CD4-positive, alpha-beta T cell (primary cell): ENCODE measurements at regions not wholly inside any gene's neighbourhood (a gene's known extent, or its start where the extent isn't known, plus 50 kb on each side); places are given as distances from the start of the nearest gene placed in this dataset.
A peak's percentile ranks its signal among the peaks of the same experiment; 100 is the strongest.
"Not testable (repeated sequence)": the region's sequence is repeated elsewhere in the genome, so short reads cannot be mapped to it uniquely, and the experiment has no call there.

Source experiments
- ATAC-seq: fragments of 200-7000 bp; cut with Tn5 transposase; one replicate; pipeline ENCODE4 v1.10.0; 2022; ENCODE audit warnings: mild to moderate bottlenecking; ENCODE audit not compliant: poor library complexity
- CTCF ChIA-PET: fragments of 350-600 bp; sonication (Branson Sonifier 250); formaldehyde crosslinking; loops from one replicate; lab custom pipeline; 2021; ENCODE audit warnings: antibody characterized with exemption, inconsistent platforms; lab: Charles Lee
- POLR2A ChIA-PET: fragments of 350-600 bp; sonication (Branson Sonifier 250); formaldehyde crosslinking; loops from one replicate; lab custom pipeline; 2021; ENCODE audit warnings: antibody characterized with exemption, inconsistent platforms; lab: Charles Lee
- DNase-seq, 14 experiments: peaks; one replicate each; pipeline ENCODE4 v3.0.0-alpha.2; 2013 to 2020; ENCODE audit warnings: mixed read lengths in 2 of 14
- H3K27ac ChIP-seq, 2 donors: one replicate each; pipeline versions ENCODE4 v1.5.1 to v1.7.0; 2013; ENCODE audit warnings: low read length in 2 of 2, low read depth in 1 of 2, mild to moderate bottlenecking in 1 of 2
- H3K27me3 ChIP-seq, 2 experiments: 1 replicate in 1 of 2; 2 replicates in 1 of 2; pipeline versions ENCODE4 v1.6.1 to v1.7.0; 2013; ENCODE audit warnings: low read length in 2 of 2, control low read depth in 1 of 2, mild to moderate bottlenecking in 1 of 2, moderate library complexity in 1 of 2; ENCODE audit not compliant: insufficient read depth in 2 of 2, control insufficient read depth in 1 of 2
- H3K36me3 ChIP-seq: one replicate; pipeline ENCODE4 v1.6.1; 2013; ENCODE audit warnings: low read length, control low read depth; ENCODE audit not compliant: insufficient read depth
- H3K4me1 ChIP-seq: one replicate; pipeline ENCODE4 v1.6.1; 2013; ENCODE audit warnings: low read length, control low read depth; ENCODE audit not compliant: insufficient read depth
- H3K4me3 ChIP-seq: one replicate; pipeline ENCODE4 v1.5.1; 2013; ENCODE audit warnings: mild to moderate bottlenecking, low read length, moderate library complexity
- H3K9me3 ChIP-seq, 2 experiments: 1 replicate in 1 of 2; 2 replicates in 1 of 2; pipeline versions ENCODE4 v1.6.1 to v1.7.0; 2013; ENCODE audit warnings: low read length in 2 of 2, mild to moderate bottlenecking in 2 of 2, control low read depth in 1 of 2, moderate library complexity in 1 of 2; ENCODE audit not compliant: control insufficient read depth in 1 of 2, insufficient read depth in 1 of 2
- H3K27ac Mint-ChIP-seq: one replicate; pipeline ENCODE4 v1.8.0; 2020; ENCODE audit warnings: mixed read lengths
- H3K27me3 Mint-ChIP-seq: one replicate; pipeline ENCODE4 v1.8.0; 2021; ENCODE audit warnings: mixed read lengths
- H3K36me3 Mint-ChIP-seq: one replicate; pipeline ENCODE4 v1.8.0; 2021; ENCODE audit warnings: low read depth, mixed read lengths
- H3K4me1 Mint-ChIP-seq: one replicate; pipeline ENCODE4 v1.8.0; 2021; ENCODE audit warnings: low read depth, mixed read lengths
- H3K4me3 Mint-ChIP-seq: one replicate; pipeline ENCODE4 v1.8.0; 2020; ENCODE audit warnings: mild to moderate bottlenecking, mixed read lengths
- H3K9me3 Mint-ChIP-seq: one replicate; pipeline ENCODE4 v1.8.0; 2020; ENCODE audit warnings: mixed read lengths
- CTCF ChIP-seq: fragments of 200-600 bp; IDR thresholded peaks from one replicate; pipeline ENCODE4 v1.8.0; 2022; ENCODE audit warnings: antibody characterized with exemption, mild to moderate bottlenecking
- intact Hi-C, 2 experiments: fragments of 100-400 bp; cut with DNase I in 1 of 2; cut with micrococcal nuclease in 1 of 2; formaldehyde crosslinking; loops; one replicate each; pipeline versions ENCODE4 v1.15.1 to v1.9.0; 2023 to 2025; cut with DNase I, micrococcal nuclease

DNA sequence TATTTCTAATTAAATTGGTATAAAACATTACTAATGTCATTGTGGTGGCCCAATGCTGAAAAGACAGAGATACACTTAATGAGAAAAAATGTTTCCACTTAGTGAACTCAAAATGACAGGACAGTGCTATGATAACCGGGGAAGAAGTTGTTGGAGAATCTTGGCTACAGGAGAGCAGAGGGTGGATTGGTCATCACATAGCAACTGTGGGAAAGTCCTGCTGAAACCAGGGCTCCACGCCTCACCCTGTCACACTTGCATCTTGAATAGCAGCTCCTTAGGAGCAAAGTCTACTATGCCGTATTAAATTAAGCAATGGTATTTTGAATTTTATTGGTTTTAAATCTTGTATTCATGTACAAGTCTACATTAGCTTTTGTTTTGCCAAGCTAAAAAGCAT, 225.5 kb downstream of the KLF6 start:
- ChIA-PET POLR2A (no interaction called here), CTCF (no interaction called here)
- Mint-ChIP-seq H3K27ac (no peak overlapping the region), H3K36me3 (no peaks in the 10 kb centered on the region), H3K9me3 (no peaks in the 10 kb centered on the region), H3K4me1 (peaks cover 8% of the 10 kb centered on the region), H3K27me3 (peaks cover 3% of the 10 kb centered on the region), H3K4me3 (no peak overlapping the region)
- Histone ChIP-seq H3K4me1 (peaks cover 2% of the 10 kb centered on the region), H3K27me3 (no peaks in the 10 kb centered on the region), H3K9me3 (no peaks in the 10 kb centered on the region), H3K4me3 (no peak overlapping the region), H3K27ac (no peak overlapping the region), H3K36me3 (no peaks in the 10 kb centered on the region)
- intact Hi-C loops = no loop called here
- ATAC-seq (no peak), DNase-seq (no peak)
- no peak for TF ChIP-seq CTCF

DNA sequence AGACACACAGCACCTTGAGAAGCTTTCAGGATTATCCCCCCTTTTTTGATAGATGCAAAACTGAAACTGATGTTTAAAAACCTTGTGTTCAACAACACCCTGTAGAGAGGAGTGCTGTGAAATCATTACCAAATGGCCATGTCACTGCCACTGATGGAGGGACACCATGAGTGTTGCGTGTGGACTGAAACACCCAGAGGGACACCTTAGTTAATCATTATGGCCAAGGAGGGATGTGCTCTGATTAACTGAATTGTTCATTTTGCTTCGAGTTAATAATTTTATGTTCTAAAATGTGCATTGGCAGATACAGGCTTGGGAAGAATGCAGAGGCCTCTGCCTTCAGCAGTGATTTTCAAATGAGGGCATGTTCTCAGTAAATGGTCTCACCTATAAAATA, 226.0 kb downstream of the KLF6 start:
- ATAC-seq (no peak), DNase-seq (no peak)
- no peaks in the 10 kb centered on the region for H3K27me3 ChIP-seq
- Mint-ChIP-seq H3K9me3 (no peaks in the 10 kb centered on the region), H3K4me1 (peaks cover 13% of the 10 kb centered on the region), H3K36me3 (no peaks in the 10 kb centered on the region), H3K27ac (no peak overlapping the region), H3K27me3 (peaks cover 3% of the 10 kb centered on the region), H3K4me3 (no peak overlapping the region)
- peaks cover 7% of the 10 kb centered on the region for H3K4me1 ChIP-seq
- ChIA-PET CTCF (no interaction called here), POLR2A (no interaction called here)
- intact Hi-C loops = no loop called here
- no peaks in the 10 kb centered on the region for H3K9me3 ChIP-seq
- H3K36me3 ChIP-seq = no peaks in the 10 kb centered on the region
- no peak overlapping the region for H3K27ac ChIP-seq
- no peak overlapping the region for H3K4me3 ChIP-seq
- TF ChIP-seq CTCF = no peak

GRCh38 chr10:3556191-3557017, 228.6 kb downstream of the KLF6 start:
- H3K9me3 Mint-ChIP-seq, H3K4me1 ChIP-seq, H3K27me3 Mint-ChIP-seq, H3K27ac Mint-ChIP-seq, H3K9me3 ChIP-seq, intact Hi-C loops, ATAC-seq, H3K27ac ChIP-seq, H3K36me3 ChIP-seq, H3K4me3 ChIP-seq, H3K27me3 ChIP-seq, H3K36me3 Mint-ChIP-seq, CTCF ChIA-PET, POLR2A ChIA-PET: not testable (repeated sequence)
- peak overlapping the region; percentile 48 for H3K4me3 Mint-ChIP-seq
- DNase-seq = peak in 1 of 14 experiments; percentile 37
- H3K4me1 Mint-ChIP-seq = peaks cover 14% of the 10 kb centered on the region

- TF ChIP-seq CTCF = no peak
- ATAC-seq (no peak), DNase-seq (peak in 3 of 14 experiments; percentile 4 to 7 (median 7))
- Mint-ChIP-seq H3K27me3 (peaks cover 3% of the 10 kb centered on the region), H3K27ac (no peak overlapping the region), H3K4me3 (peak overlapping the region; percentile 17), H3K36me3 (no peaks in the 10 kb centered on the region), H3K9me3 (no peaks in the 10 kb centered on the region), H3K4me1 (peaks cover 14% of the 10 kb centered on the region)
- no peak overlapping the region for H3K4me3 ChIP-seq
- H3K27ac ChIP-seq = no peak overlapping the region
- POLR2A ChIA-PET = no interaction called here
- intact Hi-C loops = no loop called here
- H3K36me3 ChIP-seq = no peaks in the 10 kb centered on the region
- H3K4me1 ChIP-seq = peaks cover 8% of the 10 kb centered on the region
- CTCF ChIA-PET = no interaction called here
- H3K9me3 ChIP-seq = peaks cover 0 to 4% of the 10 kb centered on the region in 2 experiments
- H3K27me3 ChIP-seq = no peaks in the 10 kb centered on the region
Observed at GRCh38 chr10:3554121-3554522, 230.9 kb downstream of the KLF6 start.
